GM23338 (cell line): ENCODE measurements at regions not wholly inside any gene's neighbourhood (a gene's known extent, or its start where the extent isn't known, plus 50 kb on each side); places are given as distances from the start of the nearest gene placed in this dataset.

Source experiments
- ATAC-seq: fragments of 200-7000 bp; cut with Tn5 transposase; 3 replicates; pipeline ENCODE4 v1.9.1; 2020
- DNase-seq: peaks from one replicate; pipeline ENCODE4 v3.0.0-alpha.2; 2015; ENCODE audit warnings: low spot score
- H2AFZ ChIP-seq: fragments of 200-600 bp; sonication (generic); 2 replicates; pipeline ENCODE4 v1.8.0; 2016; ENCODE audit warnings: antibody characterized with exemption, mild to moderate bottlenecking, moderate library complexity
- H3F3A ChIP-seq: fragments of 200-600 bp; sonication (generic); replicated peaks from 2 replicates; pipeline ENCODE4 v1.8.0; 2017; ENCODE audit warnings: antibody characterized with exemption, mixed run types, low read depth
- H3K27ac ChIP-seq: fragments of 200-600 bp; sonication (generic); 2 replicates; pipeline ENCODE4 v1.6.1; 2016; ENCODE audit warnings: low read depth
- H3K27me3 ChIP-seq: fragments of 200-600 bp; sonication (generic); 2 replicates; pipeline ENCODE4 v1.8.0; 2016; ENCODE audit warnings: mild to moderate bottlenecking, mixed run types, moderate library complexity; ENCODE audit not compliant: insufficient read depth
- H3K36me3 ChIP-seq: fragments of 200-600 bp; sonication (generic); 2 replicates; pipeline ENCODE4 v1.8.0; 2016; ENCODE audit warnings: mild to moderate bottlenecking; ENCODE audit not compliant: insufficient read depth
- H3K4me1 ChIP-seq: fragments of 200-600 bp; sonication (generic); 2 replicates; pipeline ENCODE4 v1.8.0; 2016; ENCODE audit warnings: mild to moderate bottlenecking, moderate library complexity; ENCODE audit not compliant: insufficient read depth
- H3K4me2 ChIP-seq: fragments of 200-600 bp; sonication (generic); 2 replicates; pipeline ENCODE4 v1.7.1; 2017; ENCODE audit warnings: mixed run types
- H3K4me3 ChIP-seq: fragments of 200-600 bp; sonication (generic); 2 replicates; pipeline ENCODE4 v1.6.1; 2016; ENCODE audit warnings: mixed run types
- H3K79me2 ChIP-seq: fragments of 200-600 bp; sonication (generic); replicated peaks from 2 replicates; pipeline ENCODE4 v1.8.0; 2017; ENCODE audit warnings: mild to moderate bottlenecking; ENCODE audit not compliant: insufficient read depth
- H3K9me2 ChIP-seq: fragments of 200-600 bp; sonication (generic); 2 replicates; pipeline ENCODE4 v1.8.0; 2017; ENCODE audit not compliant: insufficient read depth
- H4K20me1 ChIP-seq: fragments of 200-600 bp; sonication (generic); replicated peaks from 2 replicates; pipeline ENCODE4 v1.8.0; 2017; ENCODE audit warnings: mild to moderate bottlenecking; ENCODE audit not compliant: insufficient read depth
- H3K27ac Mint-ChIP-seq: 2 replicates; pipeline ENCODE4 v1.8.0; 2020; ENCODE audit warnings: inconsistent platforms, mild to moderate bottlenecking, moderate library complexity, mixed read lengths
- H3K27me3 Mint-ChIP-seq: 3 replicates; pipeline ENCODE4 v1.8.0; 2022; ENCODE audit warnings: low read depth, mild to moderate bottlenecking, moderate library complexity, mixed read lengths, inconsistent platforms; ENCODE audit not compliant: insufficient read depth, poor library complexity
- H3K36me3 Mint-ChIP-seq: 3 replicates; pipeline ENCODE4 v1.8.0; 2021; ENCODE audit warnings: low read depth, mild to moderate bottlenecking, inconsistent platforms, moderate library complexity, mixed read lengths
- H3K4me1 Mint-ChIP-seq: 3 replicates; pipeline ENCODE4 v1.8.0; 2020; ENCODE audit warnings: mild to moderate bottlenecking, inconsistent platforms, mixed read lengths
- H3K4me3 Mint-ChIP-seq: 3 replicates; pipeline ENCODE4 v1.8.0; 2021; ENCODE audit warnings: moderate library complexity, mild to moderate bottlenecking, inconsistent platforms, mixed read lengths
- H3K9me3 Mint-ChIP-seq: 3 replicates; pipeline ENCODE4 v1.8.0; 2020; ENCODE audit warnings: moderate library complexity, mild to moderate bottlenecking, inconsistent platforms, mixed read lengths
- ETS1 ChIP-seq: IDR thresholded peaks from 2 replicates; pipeline ENCODE4 v1.6.1; 2016; ENCODE audit warnings: antibody characterized with exemption
- EZH2 ChIP-seq: fragments of 200-600 bp; sonication (generic); IDR thresholded peaks from one replicate; pipeline ENCODE4 v1.8.0; 2017; ENCODE audit warnings: antibody characterized with exemption, mild to moderate bottlenecking, low read depth; ENCODE audit not compliant: unreplicated experiment
- JUNB ChIP-seq: IDR thresholded peaks from one replicate; pipeline ENCODE4 v1.6.1; 2016; ENCODE audit warnings: antibody characterized with exemption; ENCODE audit not compliant: unreplicated experiment
- NANOG ChIP-seq: IDR thresholded peaks from 2 replicates; pipeline ENCODE4 v1.6.1; 2016; ENCODE audit warnings: antibody characterized with exemption, borderline replicate concordance
- STAT1 ChIP-seq: IDR thresholded peaks from one replicate; pipeline ENCODE4 v1.6.1; 2016; ENCODE audit warnings: antibody characterized with exemption; ENCODE audit not compliant: unreplicated experiment
- ZNF462 ChIP-seq: fragments of 250-450 bp; sonication (Bioruptor Pico); IDR thresholded peaks from 2 replicates; pipeline ENCODE4 v1.5.0; 2020; ENCODE audit warnings: mild to moderate bottlenecking, moderate library complexity

GRCh38 chr7:132029369-132030085 lies 473.1 kb upstream of the PODXL start (continued):
- TF ChIP-seq ZNF462 (CRISPR knock-in tag) = no peak

GRCh38 chr7:132028144-132028920 lies 471.9 kb upstream of the PODXL start:
- no peaks in the 10 kb centered on the region for H4K20me1 ChIP-seq
- Mint-ChIP-seq H3K27me3 (peaks cover 2% of the 10 kb centered on the region), H3K36me3 (no peaks in the 10 kb centered on the region), H3K4me3 (no peak overlapping the region), H3K9me3 (no peaks in the 10 kb centered on the region), H3K4me1 (no peaks in the 10 kb centered on the region), H3K27ac (no peak overlapping the region)
- no peaks in the 10 kb centered on the region for H3K36me3 ChIP-seq
- no peak overlapping the region for H3K4me2 ChIP-seq
- no peak overlapping the region for H2AFZ ChIP-seq
- no peaks in the 10 kb centered on the region for H3K27me3 ChIP-seq
- ATAC-seq (no peak), DNase-seq (no peak)
- H3K4me1 ChIP-seq = no peaks in the 10 kb centered on the region
- H3K4me3 ChIP-seq = no peak overlapping the region
- no peaks in the 10 kb centered on the region for H3K9me2 ChIP-seq
- no peaks in the 10 kb centered on the region for H3K79me2 ChIP-seq
- no peak overlapping the region for H3K27ac ChIP-seq
- H3F3A ChIP-seq = no peaks in the 10 kb centered on the region
- TF ChIP-seq EZH2 (no peak), STAT1 (no peak), NANOG (no peak), JUNB (no peak), ZNF462 (CRISPR knock-in tag) (no peak), ETS1 (no peak)
